SH-SY5Y (cell line): ENCODE measurements at regions not wholly inside any gene's neighbourhood (a gene's known extent, or its start where the extent isn't known, plus 50 kb on each side); places are given as distances from the start of the nearest gene placed in this dataset.

ENCODE experiments used
- GATA2 ChIP-seq: IDR thresholded peaks from 2 replicates; pipeline ENCODE4 v1.6.1; 2011; ENCODE audit warnings: mild to moderate bottlenecking, low read depth, low read length
- GATA3 ChIP-seq: IDR thresholded peaks from 2 replicates; pipeline ENCODE4 v1.6.1; 2011; ENCODE audit warnings: low read depth, mild to moderate bottlenecking, low read length, moderate library complexity

GRCh38 chr10:55280696-55281095 lies 479.7 kb upstream of the PCDH15 start:
- TF ChIP-seq GATA2 (no peak), GATA3 (peak; percentile 35; the same call in 1 of the 2 replicates)
